Vagina (tissue), 2 donors: ENCODE measurements at regions not wholly inside any gene's neighbourhood (a gene's known extent, or its start where the extent isn't known, plus 50 kb on each side); places are given as distances from the start of the nearest gene placed in this dataset.

ENCODE experiments used
- DNase-seq, 2 donors: peaks; one replicate each; pipeline ENCODE4 v3.0.0-alpha.2; 2017; ENCODE audit errors: extremely low spot score in 2 of 2
- H3K27ac ChIP-seq: fragments of 200-600 bp; sonication (generic); one replicate; pipeline ENCODE4 v1.5.1; 2019
- H3K27me3 ChIP-seq: fragments of 200-600 bp; sonication (generic); one replicate; pipeline ENCODE4 v1.5.1; 2019
- H3K36me3 ChIP-seq, 2 donors: fragments of 200-600 bp; sonication (generic); one replicate each; pipeline ENCODE4 v1.5.1; 2017 to 2019
- H3K4me1 ChIP-seq: fragments of 200-600 bp; sonication (generic); one replicate; pipeline ENCODE4 v1.5.1; 2019
- H3K4me3 ChIP-seq, 2 donors: fragments of 200-600 bp; sonication (generic); 1 replicate in 1 of 2; 2 replicates in 1 of 2; pipeline ENCODE4 v1.5.1; 2016 to 2019
- H3K9me3 ChIP-seq: fragments of 200-600 bp; sonication (generic); one replicate; pipeline ENCODE4 v1.5.1; 2019
- CTCF ChIP-seq, 3 experiments: fragments of 450-650 bp in 2 of 3; fragments of 200-600 bp in 1 of 3; sonication (generic) in 1 of 3; IDR thresholded peaks; one replicate each; pipeline ENCODE4 v1.5.1; 2017 to 2019; ENCODE audit warnings: antibody characterized with exemption in 3 of 3, mild to moderate bottlenecking in 2 of 3, moderate library complexity in 2 of 3
- POLR2A ChIP-seq, 2 donors: fragments of 450-650 bp; IDR thresholded peaks; one replicate each; pipeline ENCODE4 v1.6.1; 2017; ENCODE audit warnings: antibody characterized with exemption in 2 of 2, mild to moderate bottlenecking in 2 of 2, moderate library complexity in 2 of 2
- POLR2AphosphoS5 ChIP-seq, 2 donors: sonication (generic); formaldehyde crosslinking; IDR thresholded peaks; one replicate each; pipeline ENCODE4 v1.9.0; 2017; ENCODE audit warnings: antibody characterized with exemption in 2 of 2, mild to moderate bottlenecking in 2 of 2, low read depth in 1 of 2; ENCODE audit not compliant: insufficient read depth in 1 of 2
- intact Hi-C: fragments of 100-400 bp; cut with DNase I; formaldehyde crosslinking; loops from one replicate; pipeline ENCODE4 v1.15.1; 2023

GRCh38 chr16:79473456-79473855, 127.1 kb downstream of the MAF start:
- no peak for DNase-seq
- no peaks in the 10 kb centered on the region for H3K36me3 ChIP-seq
- no peaks in the 10 kb centered on the region for H3K27me3 ChIP-seq
- no peak overlapping the region for H3K4me3 ChIP-seq
- H3K4me1 ChIP-seq, result peaks cover 3% of the 10 kb centered on the region
- TF ChIP-seq CTCF (IDR thresholded peaks at IDR 0.05) (no peak), POLR2AphosphoS5 (IDR thresholded peaks at IDR 0.05; ENCODE audit: insufficient read depth in 1 of 2, low read depth in 1 of 2) (no peak), POLR2A (IDR thresholded peaks at IDR 0.05) (no peak)
- no peak overlapping the region for H3K27ac ChIP-seq
- no peaks in the 10 kb centered on the region for H3K9me3 ChIP-seq
- intact Hi-C loops, result no loop called here

- TF ChIP-seq CTCF (IDR thresholded peaks at IDR 0.05) (no peak), POLR2AphosphoS5 (IDR thresholded peaks at IDR 0.05; ENCODE audit: insufficient read depth in 1 of 2, low read depth in 1 of 2) (no peak), POLR2A (IDR thresholded peaks at IDR 0.05) (no peak)
Measured at GRCh38 chr16:79472426-79472825, 128.1 kb downstream of the MAF start.

GRCh38 chr16:79469999-79470398, 130.5 kb downstream of the MAF start:
- Histone ChIP-seq H3K4me1 (peaks cover 8% of the 10 kb centered on the region), H3K27me3 (no peaks in the 10 kb centered on the region), H3K9me3 (no peaks in the 10 kb centered on the region), H3K36me3 (no peaks in the 10 kb centered on the region), H3K27ac (no peak overlapping the region), H3K4me3 (no peak overlapping the region)
- TF ChIP-seq POLR2A (IDR thresholded peaks at IDR 0.05), result no peak
- TF ChIP-seq POLR2AphosphoS5 (IDR thresholded peaks at IDR 0.05; ENCODE audit: insufficient read depth in 1 of 2, low read depth in 1 of 2), result no peak
- TF ChIP-seq CTCF (IDR thresholded peaks at IDR 0.05), result no peak
- DNase-seq, result no peak
- intact Hi-C loops, result no loop called here

More at GRCh38 chr16:79472426-79472825, 128.1 kb downstream of the MAF start:
- no peaks in the 10 kb centered on the region for H3K27me3 ChIP-seq
- H3K4me3 ChIP-seq, result no peak overlapping the region
- H3K4me1 ChIP-seq, result peaks cover 8% of the 10 kb centered on the region
- no peaks in the 10 kb centered on the region for H3K9me3 ChIP-seq
- H3K36me3 ChIP-seq, result no peaks in the 10 kb centered on the region
- H3K27ac ChIP-seq, result no peak overlapping the region
- DNase-seq, result no peak
- intact Hi-C loops, result no loop called here

GRCh38 chr16:79468631-79469030, 131.9 kb downstream of the MAF start:
- peaks cover 8% of the 10 kb centered on the region for H3K4me1 ChIP-seq
- TF ChIP-seq POLR2AphosphoS5 (IDR thresholded peaks at IDR 0.05; ENCODE audit: insufficient read depth in 1 of 2, low read depth in 1 of 2) (no peak), CTCF (IDR thresholded peaks at IDR 0.05) (no peak), POLR2A (IDR thresholded peaks at IDR 0.05) (no peak)
- no peak overlapping the region for H3K4me3 ChIP-seq
- no peaks in the 10 kb centered on the region for H3K9me3 ChIP-seq
- H3K36me3 ChIP-seq, result no peaks in the 10 kb centered on the region
- intact Hi-C loops, result no loop called here
- no peak for DNase-seq
- no peaks in the 10 kb centered on the region for H3K27me3 ChIP-seq
- H3K27ac ChIP-seq, result no peak overlapping the region

GRCh38 chr16:79468121-79468552, 132.4 kb downstream of the MAF start:
- Histone ChIP-seq H3K27me3 (no peaks in the 10 kb centered on the region), H3K27ac (no peak overlapping the region), H3K4me1 (peaks cover 8% of the 10 kb centered on the region), H3K9me3 (no peaks in the 10 kb centered on the region), H3K4me3 (no peak overlapping the region), H3K36me3 (no peaks in the 10 kb centered on the region)
- no peak for DNase-seq
- TF ChIP-seq POLR2AphosphoS5 (IDR thresholded peaks at IDR 0.05; ENCODE audit: insufficient read depth in 1 of 2, low read depth in 1 of 2), result no peak
- TF ChIP-seq POLR2A (IDR thresholded peaks at IDR 0.05), result no peak
- TF ChIP-seq CTCF (IDR thresholded peaks at IDR 0.05), result no peak
- intact Hi-C loops, result no loop called here
